PC-9 (cell line): ENCODE measurements at regions not wholly inside any gene's neighbourhood (a gene's known extent, or its start where the extent isn't known, plus 50 kb on each side); places are given as distances from the start of the nearest gene placed in this dataset.

ENCODE experiments used
- EZH2 ChIP-seq: fragments of 200-600 bp; sonication (generic); IDR thresholded peaks from 2 replicates; pipeline ENCODE4 v1.8.0; 2017; ENCODE audit warnings: antibody characterized with exemption, low read depth
- TF ChIP-seq, protein P1 (sequence below): fragments of 200-600 bp; sonication (generic); conservative IDR thresholded peaks from 2 replicates; pipeline ENCODE4 v1.6.1; 2017; ENCODE audit warnings: mixed run types, antibody characterized with exemption, mild to moderate bottlenecking, moderate library complexity

DNA sequence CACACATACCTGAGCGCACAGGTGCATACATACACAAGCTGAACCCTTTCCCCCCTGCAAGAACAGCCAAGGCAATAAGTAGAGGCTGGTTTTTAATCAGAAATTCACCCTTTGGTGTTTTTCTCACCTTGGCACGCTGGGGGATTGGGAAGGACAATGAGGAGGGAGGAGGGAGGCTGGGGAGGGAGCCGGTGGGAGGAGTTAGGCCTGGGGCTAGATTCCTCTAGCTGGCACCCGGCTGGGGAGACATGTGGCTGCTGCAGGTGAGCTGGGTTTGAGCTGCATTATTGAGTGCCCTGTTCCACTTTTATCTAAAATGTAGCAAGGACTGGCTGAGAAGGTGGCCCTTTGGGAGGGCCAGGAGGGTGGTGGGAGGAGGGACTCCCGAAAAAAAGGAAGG is 97.8 kb upstream of the CSF3R start:
- TF ChIP-seq, protein P1, sequence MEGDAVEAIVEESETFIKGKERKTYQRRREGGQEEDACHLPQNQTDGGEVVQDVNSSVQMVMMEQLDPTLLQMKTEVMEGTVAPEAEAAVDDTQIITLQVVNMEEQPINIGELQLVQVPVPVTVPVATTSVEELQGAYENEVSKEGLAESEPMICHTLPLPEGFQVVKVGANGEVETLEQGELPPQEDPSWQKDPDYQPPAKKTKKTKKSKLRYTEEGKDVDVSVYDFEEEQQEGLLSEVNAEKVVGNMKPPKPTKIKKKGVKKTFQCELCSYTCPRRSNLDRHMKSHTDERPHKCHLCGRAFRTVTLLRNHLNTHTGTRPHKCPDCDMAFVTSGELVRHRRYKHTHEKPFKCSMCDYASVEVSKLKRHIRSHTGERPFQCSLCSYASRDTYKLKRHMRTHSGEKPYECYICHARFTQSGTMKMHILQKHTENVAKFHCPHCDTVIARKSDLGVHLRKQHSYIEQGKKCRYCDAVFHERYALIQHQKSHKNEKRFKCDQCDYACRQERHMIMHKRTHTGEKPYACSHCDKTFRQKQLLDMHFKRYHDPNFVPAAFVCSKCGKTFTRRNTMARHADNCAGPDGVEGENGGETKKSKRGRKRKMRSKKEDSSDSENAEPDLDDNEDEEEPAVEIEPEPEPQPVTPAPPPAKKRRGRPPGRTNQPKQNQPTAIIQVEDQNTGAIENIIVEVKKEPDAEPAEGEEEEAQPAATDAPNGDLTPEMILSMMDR, result no peak
- no peak for TF ChIP-seq EZH2
